Vagina (tissue), 2 donors: ENCODE measurements at regions not wholly inside any gene's neighbourhood (a gene's known extent, or its start where the extent isn't known, plus 50 kb on each side); places are given as distances from the start of the nearest gene placed in this dataset.

ENCODE experiments used
- DNase-seq, 2 donors: peaks; one replicate each; pipeline ENCODE4 v3.0.0-alpha.2; 2017; ENCODE audit errors: extremely low spot score in 2 of 2
- H3K27ac ChIP-seq: fragments of 200-600 bp; sonication (generic); one replicate; pipeline ENCODE4 v1.5.1; 2019
- H3K27me3 ChIP-seq: fragments of 200-600 bp; sonication (generic); one replicate; pipeline ENCODE4 v1.5.1; 2019
- H3K36me3 ChIP-seq, 2 donors: fragments of 200-600 bp; sonication (generic); one replicate each; pipeline ENCODE4 v1.5.1; 2017 to 2019
- H3K4me1 ChIP-seq: fragments of 200-600 bp; sonication (generic); one replicate; pipeline ENCODE4 v1.5.1; 2019
- H3K4me3 ChIP-seq, 2 donors: fragments of 200-600 bp; sonication (generic); 1 replicate in 1 of 2; 2 replicates in 1 of 2; pipeline ENCODE4 v1.5.1; 2016 to 2019
- H3K9me3 ChIP-seq: fragments of 200-600 bp; sonication (generic); one replicate; pipeline ENCODE4 v1.5.1; 2019
- CTCF ChIP-seq, 3 experiments: fragments of 450-650 bp in 2 of 3; fragments of 200-600 bp in 1 of 3; sonication (generic) in 1 of 3; IDR thresholded peaks; one replicate each; pipeline ENCODE4 v1.5.1; 2017 to 2019; ENCODE audit warnings: antibody characterized with exemption in 3 of 3, mild to moderate bottlenecking in 2 of 3, moderate library complexity in 2 of 3
- POLR2A ChIP-seq, 2 donors: fragments of 450-650 bp; IDR thresholded peaks; one replicate each; pipeline ENCODE4 v1.6.1; 2017; ENCODE audit warnings: antibody characterized with exemption in 2 of 2, mild to moderate bottlenecking in 2 of 2, moderate library complexity in 2 of 2
- POLR2AphosphoS5 ChIP-seq, 2 donors: sonication (generic); formaldehyde crosslinking; IDR thresholded peaks; one replicate each; pipeline ENCODE4 v1.9.0; 2017; ENCODE audit warnings: antibody characterized with exemption in 2 of 2, mild to moderate bottlenecking in 2 of 2, low read depth in 1 of 2; ENCODE audit not compliant: insufficient read depth in 1 of 2
- intact Hi-C: fragments of 100-400 bp; cut with DNase I; formaldehyde crosslinking; loops from one replicate; pipeline ENCODE4 v1.15.1; 2023

GRCh38 chr13:65445340-65445739 lies 1784.8 kb downstream of the PCDH9 start:
- no peak overlapping the region for H3K27ac ChIP-seq
- DNase-seq: no peak
- no peaks in the 10 kb centered on the region for H3K36me3 ChIP-seq
- no peaks in the 10 kb centered on the region for H3K9me3 ChIP-seq
- H3K4me1 ChIP-seq: no peaks in the 10 kb centered on the region
- no peak overlapping the region for H3K4me3 ChIP-seq
- TF ChIP-seq POLR2A (IDR thresholded peaks at IDR 0.05): no peak
- no peak for TF ChIP-seq CTCF (IDR thresholded peaks at IDR 0.05)
- no peak for TF ChIP-seq POLR2AphosphoS5 (IDR thresholded peaks at IDR 0.05; ENCODE audit: insufficient read depth in 1 of 2, low read depth in 1 of 2)
- H3K27me3 ChIP-seq: no peaks in the 10 kb centered on the region
- intact Hi-C loops: no loop called here

- intact Hi-C loops: no loop called here
- Histone ChIP-seq H3K4me1 (no peaks in the 10 kb centered on the region), H3K9me3 (no peaks in the 10 kb centered on the region), H3K4me3 (no peak overlapping the region), H3K36me3 (no peaks in the 10 kb centered on the region), H3K27ac (no peak overlapping the region), H3K27me3 (no peaks in the 10 kb centered on the region)
- TF ChIP-seq CTCF (IDR thresholded peaks at IDR 0.05): no peak
- no peak for DNase-seq
Measured at GRCh38 chr13:65435590-65435989, 1794.5 kb downstream of the PCDH9 start.

- intact Hi-C loops: no loop called here
- no peak overlapping the region for H3K4me3 ChIP-seq
- no peak for DNase-seq
- TF ChIP-seq CTCF (IDR thresholded peaks at IDR 0.05): no peak
- TF ChIP-seq POLR2A (IDR thresholded peaks at IDR 0.05): no peak
- TF ChIP-seq POLR2AphosphoS5 (IDR thresholded peaks at IDR 0.05; ENCODE audit: insufficient read depth in 1 of 2, low read depth in 1 of 2): no peak
- H3K27me3 ChIP-seq: no peaks in the 10 kb centered on the region
- H3K4me1 ChIP-seq: no peaks in the 10 kb centered on the region
- no peak overlapping the region for H3K27ac ChIP-seq
- H3K9me3 ChIP-seq: no peaks in the 10 kb centered on the region
- no peaks in the 10 kb centered on the region for H3K36me3 ChIP-seq
Measured at GRCh38 chr13:65417953-65418352, 1812.2 kb downstream of the PCDH9 start.

- intact Hi-C loops: no loop called here
- no peaks in the 10 kb centered on the region for H3K36me3 ChIP-seq
- H3K9me3 ChIP-seq: no peaks in the 10 kb centered on the region
- DNase-seq: no peak
- H3K27me3 ChIP-seq: no peaks in the 10 kb centered on the region
- no peaks in the 10 kb centered on the region for H3K4me1 ChIP-seq
- no peak overlapping the region for H3K4me3 ChIP-seq
- no peak overlapping the region for H3K27ac ChIP-seq
- TF ChIP-seq POLR2A (IDR thresholded peaks at IDR 0.05) (no peak), POLR2AphosphoS5 (IDR thresholded peaks at IDR 0.05; ENCODE audit: insufficient read depth in 1 of 2, low read depth in 1 of 2) (no peak), CTCF (IDR thresholded peaks at IDR 0.05) (no peak)
Measured at GRCh38 chr13:65416784-65417183, 1813.4 kb downstream of the PCDH9 start.

- H3K4me1 ChIP-seq: no peaks in the 10 kb centered on the region
- no peaks in the 10 kb centered on the region for H3K36me3 ChIP-seq
- no peaks in the 10 kb centered on the region for H3K27me3 ChIP-seq
- H3K4me3 ChIP-seq: no peak overlapping the region
- no peak overlapping the region for H3K27ac ChIP-seq
- no peaks in the 10 kb centered on the region for H3K9me3 ChIP-seq
- TF ChIP-seq POLR2AphosphoS5 (IDR thresholded peaks at IDR 0.05; ENCODE audit: insufficient read depth in 1 of 2, low read depth in 1 of 2) (no peak), POLR2A (IDR thresholded peaks at IDR 0.05) (no peak), CTCF (IDR thresholded peaks at IDR 0.05) (no peak)
- intact Hi-C loops: no loop called here
- no peak for DNase-seq
Measured at GRCh38 chr13:65414187-65414586, 1815.9 kb downstream of the PCDH9 start.
